Keratinocyte (primary cell): ENCODE measurements at regions not wholly inside any gene's neighbourhood (a gene's known extent, or its start where the extent isn't known, plus 50 kb on each side); places are given as distances from the start of the nearest gene placed in this dataset.

ENCODE experiments used
- DNase-seq: peaks from one replicate; pipeline ENCODE4 v3.0.0-alpha.2; 2011; ENCODE audit warnings: low read depth, missing footprints, low spot score
- FAIRE-seq: peaks from 2 replicates; lab custom pipeline; 2011; peaks lifted over from hg19 to GRCh38; lab: Jason Lieb, UNC
- H2AFZ ChIP-seq: 2 replicates; pipeline ENCODE4 v1.6.0; 2012; ENCODE audit warnings: low read length, control low read depth, inconsistent platforms; ENCODE audit not compliant: control insufficient read depth
- H3K27ac ChIP-seq: 2 replicates; pipeline ENCODE4 v1.5.1; 2011; ENCODE audit warnings: low read length; ENCODE audit not compliant: control insufficient read depth, insufficient read depth
- H3K27me3 ChIP-seq: 3 replicates; pipeline ENCODE4 v1.6.0; 2011; ENCODE audit warnings: low read length; ENCODE audit not compliant: control insufficient read depth, insufficient read depth; ENCODE audit errors: extremely low read depth
- H3K36me3 ChIP-seq, 2 experiments: 2 replicates in 1 of 2; 3 replicates in 1 of 2; pipeline ENCODE4 v1.5.1; 2011; ENCODE audit warnings: low read length in 2 of 2, mild to moderate bottlenecking in 1 of 2; ENCODE audit not compliant: control insufficient read depth in 2 of 2, insufficient read depth in 2 of 2; ENCODE audit errors: extremely low read depth in 1 of 2
- H3K4me1 ChIP-seq: 3 replicates; pipeline ENCODE4 v1.5.1; 2011; ENCODE audit warnings: low read length; ENCODE audit not compliant: control insufficient read depth, insufficient read depth; ENCODE audit errors: extremely low read depth
- H3K4me2 ChIP-seq: 3 replicates; pipeline ENCODE4 v1.6.0; 2011; ENCODE audit warnings: low read depth, low read length; ENCODE audit not compliant: control insufficient read depth, insufficient read depth; ENCODE audit errors: extremely low read depth
- H3K4me3 ChIP-seq, 3 experiments: fragments of 200-600 bp in 1 of 3; sonication (generic) in 1 of 3; 2 replicates in 2 of 3; 3 replicates in 1 of 3; pipeline ENCODE4 v1.5.1; 2011 to 2016; ENCODE audit warnings: low read length in 3 of 3, mild to moderate bottlenecking in 3 of 3, control low read depth in 2 of 3, inconsistent platforms in 1 of 3, low read depth in 1 of 3, mixed read lengths in 1 of 3, mixed run types in 1 of 3, moderate library complexity in 1 of 3; ENCODE audit not compliant: control insufficient read depth in 2 of 3, insufficient read depth in 2 of 3; ENCODE audit errors: extremely low read depth in 1 of 3
- H3K79me2 ChIP-seq: 2 replicates; pipeline ENCODE4 v1.6.0; 2012; ENCODE audit warnings: low read length; ENCODE audit not compliant: control insufficient read depth, insufficient read depth
- H3K9ac ChIP-seq: 3 replicates; pipeline ENCODE4 v1.6.0; 2011; ENCODE audit warnings: low read length; ENCODE audit not compliant: control insufficient read depth, insufficient read depth; ENCODE audit errors: extremely low read depth
- H3K9me1 ChIP-seq: 3 replicates; pipeline ENCODE4 v1.6.0; 2011; ENCODE audit warnings: low read length; ENCODE audit not compliant: control insufficient read depth, insufficient read depth; ENCODE audit errors: extremely low read depth
- H3K9me3 ChIP-seq: 2 replicates; pipeline ENCODE4 v1.5.1; 2012; ENCODE audit warnings: low read depth, low read length; ENCODE audit not compliant: control insufficient read depth
- H4K20me1 ChIP-seq: 3 replicates; pipeline ENCODE4 v1.6.0; 2011; ENCODE audit warnings: low read length; ENCODE audit not compliant: control insufficient read depth, insufficient read depth; ENCODE audit errors: extremely low read depth
- EZH2 ChIP-seq: IDR thresholded peaks from one replicate; pipeline ENCODE4 v1.6.1; 2012; ENCODE audit warnings: inconsistent platforms, mild to moderate bottlenecking, low read length, moderate library complexity
- dilution Hi-C: fragments of 300-500 bp; cut with MboI; formaldehyde crosslinking; loops from one replicate; pipeline ENCODE4 v1.7.0; 2020; ENCODE audit warnings: low sequenced_read_pairs; ENCODE audit not compliant: extremely low pct_ligation_motif_present
- TF ChIP-seq, protein P1 (sequence below), 3 experiments: IDR thresholded peaks in 1 of 3; conservative IDR thresholded peaks in 1 of 3; optimal IDR thresholded peaks in 1 of 3; 2 replicates in 2 of 3; 3 replicates in 1 of 3; pipeline versions ENCODE3 to v1.5.1; 2011; ENCODE audit warnings: low read length in 3 of 3, mild to moderate bottlenecking in 3 of 3, moderate library complexity in 2 of 3, control low read depth in 1 of 3, inconsistent platforms in 1 of 3; ENCODE audit not compliant: insufficient read depth in 2 of 3; ENCODE audit errors: extremely low read depth in 1 of 3

DNA sequence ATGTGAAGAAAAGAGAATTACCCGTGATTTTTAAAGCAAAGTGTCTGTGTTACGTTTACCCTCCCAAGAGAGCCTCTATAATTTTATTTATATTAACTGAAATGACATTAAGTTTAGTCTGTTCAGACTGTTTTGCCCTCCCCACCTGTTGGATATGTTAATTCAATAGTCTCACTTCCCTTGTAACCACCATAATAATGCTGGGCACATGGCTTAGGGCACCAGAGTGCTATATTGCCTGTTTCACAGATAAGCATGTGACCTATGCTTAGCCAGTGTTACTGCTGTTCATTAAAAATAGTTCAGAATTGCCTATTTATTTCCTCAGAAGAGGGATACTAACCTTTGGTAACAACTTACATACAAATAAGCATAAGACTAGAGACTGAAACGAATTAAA is 446.2 kb downstream of the FAT4 start:
- no peak for DNase-seq
- Histone ChIP-seq H3K4me1 (no peaks in the 10 kb centered on the region), H3K27ac (no peak overlapping the region), H3K36me3 (no peaks in the 10 kb centered on the region), H2AFZ (no peak overlapping the region), H3K27me3 (no peaks in the 10 kb centered on the region), H4K20me1 (no peaks in the 10 kb centered on the region), H3K9ac (no peak overlapping the region), H3K9me3 (no peaks in the 10 kb centered on the region), H3K9me1 (no peaks in the 10 kb centered on the region), H3K4me3 (no peak overlapping the region), H3K4me2 (no peak overlapping the region), H3K79me2 (no peaks in the 10 kb centered on the region)
- dilution Hi-C loops, result no loop called here
- TF ChIP-seq EZH2, result no peak
- TF ChIP-seq, protein P1, sequence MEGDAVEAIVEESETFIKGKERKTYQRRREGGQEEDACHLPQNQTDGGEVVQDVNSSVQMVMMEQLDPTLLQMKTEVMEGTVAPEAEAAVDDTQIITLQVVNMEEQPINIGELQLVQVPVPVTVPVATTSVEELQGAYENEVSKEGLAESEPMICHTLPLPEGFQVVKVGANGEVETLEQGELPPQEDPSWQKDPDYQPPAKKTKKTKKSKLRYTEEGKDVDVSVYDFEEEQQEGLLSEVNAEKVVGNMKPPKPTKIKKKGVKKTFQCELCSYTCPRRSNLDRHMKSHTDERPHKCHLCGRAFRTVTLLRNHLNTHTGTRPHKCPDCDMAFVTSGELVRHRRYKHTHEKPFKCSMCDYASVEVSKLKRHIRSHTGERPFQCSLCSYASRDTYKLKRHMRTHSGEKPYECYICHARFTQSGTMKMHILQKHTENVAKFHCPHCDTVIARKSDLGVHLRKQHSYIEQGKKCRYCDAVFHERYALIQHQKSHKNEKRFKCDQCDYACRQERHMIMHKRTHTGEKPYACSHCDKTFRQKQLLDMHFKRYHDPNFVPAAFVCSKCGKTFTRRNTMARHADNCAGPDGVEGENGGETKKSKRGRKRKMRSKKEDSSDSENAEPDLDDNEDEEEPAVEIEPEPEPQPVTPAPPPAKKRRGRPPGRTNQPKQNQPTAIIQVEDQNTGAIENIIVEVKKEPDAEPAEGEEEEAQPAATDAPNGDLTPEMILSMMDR (optimal IDR thresholded peaks at IDR 0.05 in 1 of 3, IDR thresholded peaks at IDR 0.05 in 1 of 3, conservative IDR thresholded peaks at IDR 0.05 in 1 of 3; ENCODE audit: extremely low read depth in 1 of 3, insufficient read depth in 2 of 3, low read length in 3 of 3), result no peak
- FAIRE-seq, result no peak

DNA sequence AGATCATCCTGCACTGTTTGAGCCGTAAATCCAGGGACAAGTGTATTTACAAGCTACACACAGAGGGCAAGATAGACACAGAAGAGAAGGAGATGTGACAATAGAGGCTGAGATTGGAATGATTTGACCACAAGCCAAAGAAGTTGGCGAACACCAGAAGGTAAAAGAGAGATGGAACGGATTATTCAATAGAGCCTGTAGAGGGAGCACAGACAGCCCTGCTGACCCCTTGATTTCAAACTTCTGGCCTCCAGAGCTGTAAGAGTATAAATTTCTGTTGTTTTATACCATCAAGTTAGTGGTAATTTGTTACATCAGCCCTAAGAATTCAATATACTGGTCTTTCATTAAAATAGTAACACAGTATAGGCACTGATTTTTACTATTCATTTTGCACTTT is 447.8 kb downstream of the FAT4 start:
- DNase-seq, result no peak
- Histone ChIP-seq H3K27me3 (no peaks in the 10 kb centered on the region), H3K4me3 (no peak overlapping the region), H3K9me1 (no peaks in the 10 kb centered on the region), H3K79me2 (no peaks in the 10 kb centered on the region), H3K9ac (no peak overlapping the region), H3K27ac (no peak overlapping the region), H3K4me1 (no peaks in the 10 kb centered on the region), H3K9me3 (no peaks in the 10 kb centered on the region), H3K36me3 (no peaks in the 10 kb centered on the region), H3K4me2 (no peak overlapping the region), H2AFZ (no peak overlapping the region), H4K20me1 (no peaks in the 10 kb centered on the region)
- no peak for TF ChIP-seq EZH2
- TF ChIP-seq, protein P1 (optimal IDR thresholded peaks at IDR 0.05 in 1 of 3, IDR thresholded peaks at IDR 0.05 in 1 of 3, conservative IDR thresholded peaks at IDR 0.05 in 1 of 3; ENCODE audit: extremely low read depth in 1 of 3, insufficient read depth in 2 of 3, low read length in 3 of 3), result no peak
- dilution Hi-C loops, result no loop called here
- no peak for FAIRE-seq
